ENCODE measurements at regions not wholly inside any gene's neighbourhood (a gene's known extent, or its start where the extent isn't known, plus 50 kb on each side); places are given as distances from the start of the nearest gene placed in this dataset.

DNA sequence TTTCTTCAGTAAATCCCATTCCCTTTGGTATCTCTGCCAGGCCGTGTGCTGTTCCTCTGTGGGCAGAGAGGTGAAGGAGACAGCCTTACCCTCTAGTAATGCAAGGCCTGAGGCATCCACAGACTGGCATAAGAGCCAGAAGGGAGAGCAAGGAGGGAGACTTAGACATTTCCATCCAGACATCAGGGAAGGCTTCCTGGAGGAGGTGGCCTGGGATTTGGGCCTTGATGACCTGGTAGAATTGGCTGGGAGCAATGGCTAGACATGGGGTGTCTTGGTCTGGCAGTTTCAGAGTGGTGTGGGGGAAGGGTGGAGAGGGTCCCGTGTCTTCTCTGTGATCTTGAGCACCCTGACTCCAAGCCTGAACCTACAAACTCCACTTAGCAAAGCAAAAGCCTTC, 81.8 kb downstream of the RHOB start:
- H3K4me3 Mint-ChIP-seq, result no peak overlapping the region
- DNase-seq, result no peak
- TF ChIP-seq, protein P1, sequence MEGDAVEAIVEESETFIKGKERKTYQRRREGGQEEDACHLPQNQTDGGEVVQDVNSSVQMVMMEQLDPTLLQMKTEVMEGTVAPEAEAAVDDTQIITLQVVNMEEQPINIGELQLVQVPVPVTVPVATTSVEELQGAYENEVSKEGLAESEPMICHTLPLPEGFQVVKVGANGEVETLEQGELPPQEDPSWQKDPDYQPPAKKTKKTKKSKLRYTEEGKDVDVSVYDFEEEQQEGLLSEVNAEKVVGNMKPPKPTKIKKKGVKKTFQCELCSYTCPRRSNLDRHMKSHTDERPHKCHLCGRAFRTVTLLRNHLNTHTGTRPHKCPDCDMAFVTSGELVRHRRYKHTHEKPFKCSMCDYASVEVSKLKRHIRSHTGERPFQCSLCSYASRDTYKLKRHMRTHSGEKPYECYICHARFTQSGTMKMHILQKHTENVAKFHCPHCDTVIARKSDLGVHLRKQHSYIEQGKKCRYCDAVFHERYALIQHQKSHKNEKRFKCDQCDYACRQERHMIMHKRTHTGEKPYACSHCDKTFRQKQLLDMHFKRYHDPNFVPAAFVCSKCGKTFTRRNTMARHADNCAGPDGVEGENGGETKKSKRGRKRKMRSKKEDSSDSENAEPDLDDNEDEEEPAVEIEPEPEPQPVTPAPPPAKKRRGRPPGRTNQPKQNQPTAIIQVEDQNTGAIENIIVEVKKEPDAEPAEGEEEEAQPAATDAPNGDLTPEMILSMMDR (IDR thresholded peaks at IDR 0.05), result no peak
- H3K27me3 Mint-ChIP-seq (ENCODE audit: insufficient read depth), result peaks cover 22% of the 10 kb centered on the region
- no peak overlapping the region for H3K27ac Mint-ChIP-seq
- H3K9me3 Mint-ChIP-seq, result no peaks in the 10 kb centered on the region
- no peaks in the 10 kb centered on the region for H3K36me3 Mint-ChIP-seq (ENCODE audit: low read depth)
- H3K4me1 Mint-ChIP-seq (ENCODE audit: low read depth), result peaks cover 12% of the 10 kb centered on the region; the same call in 1 of the 2 replicates

DNA sequence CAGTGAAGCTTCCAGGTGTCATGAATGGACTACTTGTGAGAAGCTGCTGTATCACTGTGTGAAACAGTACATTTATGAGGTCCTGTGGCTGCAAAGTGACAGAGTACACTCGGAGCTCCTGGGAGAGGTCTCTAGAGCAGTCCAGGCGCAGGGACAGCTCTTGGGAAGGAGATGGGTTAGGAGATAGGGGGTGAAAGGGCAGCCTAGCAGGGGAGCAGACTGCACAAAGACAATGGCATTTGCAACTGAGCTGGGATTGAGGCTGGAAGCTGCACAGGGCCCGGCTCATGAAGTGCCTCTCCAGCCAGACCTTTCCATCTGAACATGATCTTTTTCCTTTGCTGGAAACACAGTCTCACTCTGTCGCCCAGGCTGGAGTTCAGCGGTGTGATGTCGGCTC, 83.6 kb downstream of the RHOB start:
- Mint-ChIP-seq H3K4me1 (ENCODE audit: low read depth) (peaks cover 2% of the 10 kb centered on the region; the same call in 1 of the 2 replicates), H3K9me3 (no peaks in the 10 kb centered on the region), H3K27ac (no peak overlapping the region), H3K36me3 (ENCODE audit: low read depth) (no peaks in the 10 kb centered on the region), H3K27me3 (ENCODE audit: insufficient read depth) (peaks cover 20% of the 10 kb centered on the region), H3K4me3 (no peak overlapping the region)
- TF ChIP-seq, protein P1 (IDR thresholded peaks at IDR 0.05), result no peak
- no peak for DNase-seq

DNA sequence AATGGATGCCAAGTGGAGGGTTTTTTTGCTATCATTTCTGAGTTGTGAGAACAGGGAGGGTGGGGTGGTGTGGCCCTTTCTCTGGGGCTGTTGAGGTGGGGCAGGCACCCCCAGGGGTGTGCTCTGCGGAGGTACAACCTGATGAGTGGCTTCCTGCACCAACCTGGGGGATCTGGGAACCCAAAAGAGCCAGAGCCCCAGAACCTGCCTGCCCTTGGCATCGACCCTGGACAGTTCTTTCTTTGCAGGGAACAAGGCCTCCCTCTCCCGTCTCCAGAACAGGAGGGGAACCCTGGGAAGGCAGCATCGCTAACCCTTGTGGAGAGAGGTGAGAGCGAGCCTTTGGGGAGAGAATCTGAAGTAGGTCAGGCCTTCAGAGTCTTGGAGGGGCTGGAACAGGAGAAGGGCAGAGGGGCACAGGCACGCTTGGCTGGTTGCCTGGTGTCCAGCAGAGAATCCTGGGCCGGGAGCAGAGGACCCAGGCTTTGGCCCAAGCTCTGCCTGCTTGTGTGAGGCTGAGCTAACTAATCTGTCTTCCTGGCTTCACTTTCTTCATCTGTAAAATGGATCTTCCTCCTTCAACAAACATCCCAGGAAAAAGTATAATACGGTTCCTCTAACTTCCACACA, 84.9 kb downstream of the RHOB start:
- H3K4me1 Mint-ChIP-seq (ENCODE audit: low read depth), result no peaks in the 10 kb centered on the region
- no peaks in the 10 kb centered on the region for H3K36me3 Mint-ChIP-seq (ENCODE audit: low read depth)
- TF ChIP-seq, protein P1 (IDR thresholded peaks at IDR 0.05), result no peak
- DNase-seq, result no peak
- peaks cover 18% of the 10 kb centered on the region for H3K27me3 Mint-ChIP-seq (ENCODE audit: insufficient read depth)
- H3K9me3 Mint-ChIP-seq, result no peaks in the 10 kb centered on the region
- H3K4me3 Mint-ChIP-seq, result no peak overlapping the region
- H3K27ac Mint-ChIP-seq, result no peak overlapping the region

DNA sequence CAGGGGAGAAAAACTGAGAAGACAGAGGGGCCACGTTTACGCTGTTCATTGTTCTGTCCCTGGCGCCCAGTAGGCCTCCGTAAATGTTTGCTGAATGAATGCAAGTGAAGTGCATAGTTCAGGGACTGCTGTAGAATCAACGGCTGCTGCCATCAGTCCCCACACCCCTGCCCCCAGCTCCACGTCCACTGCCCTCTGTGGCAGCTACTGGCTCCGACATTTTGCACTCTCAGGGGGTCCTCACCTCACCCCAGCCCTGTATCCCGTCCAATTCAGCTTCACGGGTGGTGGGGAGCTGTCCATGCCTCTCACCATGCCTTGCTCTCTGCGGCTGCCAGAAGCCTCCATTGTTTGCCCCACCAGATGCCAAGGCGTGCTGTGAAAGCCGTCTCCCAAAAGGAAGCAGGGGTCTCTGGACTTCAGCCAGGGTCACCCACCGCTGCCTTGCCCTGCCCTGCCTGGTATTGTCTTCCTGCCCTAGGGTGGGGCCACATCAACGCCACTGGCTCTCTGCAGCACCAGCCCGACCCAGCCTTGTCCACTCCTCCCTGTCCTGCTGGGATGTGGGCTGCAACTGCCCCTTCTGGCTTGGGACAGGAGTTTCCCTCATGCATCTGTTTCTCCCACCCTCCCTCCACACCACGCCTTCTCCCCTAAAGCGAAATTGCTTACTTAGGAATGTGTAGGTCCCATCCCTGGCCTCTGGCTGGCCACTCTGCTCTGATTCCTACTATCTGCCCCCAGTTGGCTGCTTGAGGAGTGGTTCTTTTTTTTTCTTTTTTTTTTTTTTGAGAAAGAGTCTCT, 86.0 kb downstream of the RHOB start:
- no peak overlapping the region for H3K27ac Mint-ChIP-seq
- peaks cover 16% of the 10 kb centered on the region for H3K27me3 Mint-ChIP-seq (ENCODE audit: insufficient read depth)
- no peaks in the 10 kb centered on the region for H3K9me3 Mint-ChIP-seq
- no peak for DNase-seq
- no peaks in the 10 kb centered on the region for H3K4me1 Mint-ChIP-seq (ENCODE audit: low read depth)
- H3K36me3 Mint-ChIP-seq (ENCODE audit: low read depth), result no peaks in the 10 kb centered on the region
- TF ChIP-seq, protein P1 (IDR thresholded peaks at IDR 0.05), result no peak
- no peak overlapping the region for H3K4me3 Mint-ChIP-seq

DNA sequence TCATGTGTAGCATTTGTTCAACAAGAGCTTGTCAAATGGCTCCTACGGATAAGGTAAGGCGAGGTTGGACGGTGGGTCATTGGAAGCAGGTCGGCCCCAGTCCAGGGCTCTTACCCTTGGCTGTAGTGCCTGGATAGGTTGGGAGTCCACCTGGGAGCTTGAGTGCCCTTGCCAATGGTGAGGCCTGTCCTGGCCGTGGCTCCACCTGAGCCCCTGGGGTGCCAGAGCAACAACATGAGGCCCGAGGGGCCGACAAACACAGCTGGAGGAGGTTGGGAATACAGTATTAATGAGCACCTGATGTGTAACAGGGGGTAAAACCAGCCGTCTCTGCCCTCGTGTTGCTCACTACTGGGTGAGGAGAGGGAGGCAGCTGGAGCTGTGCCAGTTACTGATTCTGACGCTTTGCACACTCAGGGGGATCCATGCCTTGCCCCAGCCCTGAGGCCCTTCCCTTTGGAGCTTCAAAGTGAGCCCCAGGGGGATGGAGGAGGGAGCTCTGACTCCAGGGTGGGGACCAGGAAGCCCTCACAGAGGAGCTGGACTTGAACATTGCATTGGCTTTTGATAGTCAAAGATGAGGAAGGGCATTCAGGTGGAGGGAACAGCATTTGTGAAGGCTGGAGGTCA, 87.2 kb downstream of the RHOB start:
- H3K4me3 Mint-ChIP-seq, result no peak overlapping the region
- H3K27me3 Mint-ChIP-seq (ENCODE audit: insufficient read depth), result peaks cover 15% of the 10 kb centered on the region
- TF ChIP-seq, protein P1 (IDR thresholded peaks at IDR 0.05), result no peak
- H3K9me3 Mint-ChIP-seq, result no peaks in the 10 kb centered on the region
- no peak overlapping the region for H3K27ac Mint-ChIP-seq
- no peak for DNase-seq
- H3K4me1 Mint-ChIP-seq (ENCODE audit: low read depth), result peaks cover 3% of the 10 kb centered on the region
- H3K36me3 Mint-ChIP-seq (ENCODE audit: low read depth), result no peaks in the 10 kb centered on the region

All from HFFc6 (cell line).